RWPE1 (cell line): ENCODE measurements at regions not wholly inside any gene's neighbourhood (a gene's known extent, or its start where the extent isn't known, plus 50 kb on each side); places are given as distances from the start of the nearest gene placed in this dataset.

Experiments
- CTCF ChIA-PET: fragments of 350-600 bp; sonication (Branson Sonifier 250); formaldehyde crosslinking; extraction: SDS; loops from one replicate; lab custom pipeline; 2021; lab: Yijun Ruan, JAX
- POLR2A ChIA-PET: fragments of 400-600 bp; formaldehyde crosslinking; extraction: SDS; loops from one replicate; lab custom pipeline; 2020; ENCODE audit warnings: antibody characterized with exemption; ENCODE audit not compliant: low non-redundant PET; lab: Yijun Ruan, JAX
- DNase-seq: peaks from one replicate; pipeline ENCODE4 v3.0.0; 2012; ENCODE audit warnings: low spot score
- H3K27ac ChIP-seq: fragments of 450-650 bp; 2 replicates; pipeline ENCODE4 v1.5.1; 2017
- CTCF ChIP-seq: fragments of 450-650 bp; conservative IDR thresholded peaks from 2 replicates; pipeline ENCODE4 v1.5.1; 2017; ENCODE audit warnings: low read depth, mild to moderate bottlenecking

- DNase-seq = no peak
- H3K27ac ChIP-seq = no peak overlapping the region
- ChIA-PET CTCF (no interaction called here), POLR2A (no interaction called here)
- TF ChIP-seq CTCF = no peak
Measured at GRCh38 chr5:4700871-4701270, 439.3 kb upstream of the ADAMTS16 start.

DNA sequence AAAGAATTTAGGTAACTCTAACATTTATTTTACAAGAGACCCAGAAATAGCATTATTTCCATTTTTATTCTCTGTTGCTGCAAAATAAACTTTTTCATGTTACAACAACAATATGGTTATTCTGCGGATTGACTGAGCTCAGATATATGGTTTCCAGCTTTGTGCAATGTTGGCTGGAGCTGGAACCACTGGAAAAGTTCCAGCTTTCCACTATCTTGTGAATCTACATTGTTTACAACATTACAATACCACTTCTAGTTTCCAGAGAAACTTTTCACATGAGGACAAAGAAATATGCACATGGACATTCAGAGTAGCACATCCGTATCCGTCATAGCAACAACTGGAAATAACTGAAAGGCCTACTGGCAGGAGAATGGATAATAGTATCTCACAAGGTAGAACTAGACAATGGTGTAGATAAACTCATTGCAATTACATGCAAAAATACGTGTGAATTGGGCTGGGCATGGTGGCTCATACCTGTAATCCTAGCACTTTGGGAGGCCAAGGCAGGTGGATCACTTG is 436.1 kb upstream of the ADAMTS16 start:
- CTCF ChIA-PET = no interaction called here
- H3K27ac ChIP-seq = no peak overlapping the region
- POLR2A ChIA-PET = no interaction called here
- no peak for TF ChIP-seq CTCF
- no peak for DNase-seq

- ChIA-PET POLR2A (no interaction called here), CTCF (no interaction called here)
- no peak for TF ChIP-seq CTCF
- no peak for DNase-seq
- H3K27ac ChIP-seq = no peak overlapping the region
Measured at GRCh38 chr5:4704951-4705350, 435.2 kb upstream of the ADAMTS16 start.

DNA sequence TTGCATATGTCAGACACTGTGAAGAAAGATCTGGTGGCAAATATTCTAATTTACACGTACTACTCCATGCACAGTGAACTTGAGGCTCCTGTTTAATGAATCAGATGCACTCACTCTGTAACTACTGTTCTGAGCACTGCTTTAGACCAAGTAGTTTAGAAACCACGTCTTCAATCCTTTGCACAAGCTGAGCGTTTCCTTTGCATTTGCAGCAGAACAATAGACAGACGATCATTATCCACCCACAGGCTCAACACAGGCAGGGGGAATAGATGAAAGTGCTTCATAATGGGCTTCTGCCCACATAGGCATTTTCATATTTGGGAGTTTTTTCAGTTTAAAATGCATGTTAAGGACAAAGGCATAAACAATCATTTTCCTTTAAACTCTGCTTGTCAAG is 423.3 kb upstream of the ADAMTS16 start:
- DNase-seq = no peak
- ChIA-PET CTCF (no interaction called here), POLR2A (no interaction called here)

DNA sequence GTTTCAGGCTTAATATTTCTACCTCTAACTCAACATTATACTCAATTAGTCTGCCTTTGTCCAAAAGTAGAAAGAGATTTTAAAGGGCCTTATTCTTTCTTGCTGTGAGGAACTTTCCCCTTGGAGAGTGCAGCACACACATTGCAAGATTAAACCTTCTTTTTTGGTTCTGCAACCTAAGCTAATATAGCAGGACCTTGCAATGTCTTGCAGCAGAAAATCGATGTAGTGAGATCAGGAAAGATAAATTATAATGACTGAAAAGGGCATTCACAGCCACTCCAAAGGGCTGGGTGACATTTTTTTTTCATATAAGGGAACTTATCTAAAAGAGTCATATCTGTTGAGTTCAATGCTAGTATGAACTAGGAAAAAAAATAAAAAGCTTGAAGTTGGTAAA is 422.7 kb upstream of the ADAMTS16 start:
- H3K27ac ChIP-seq = no peak overlapping the region
- no peak for DNase-seq
- TF ChIP-seq CTCF = no peak
- POLR2A ChIA-PET = no interaction called here
- CTCF ChIA-PET = no interaction called here

More for the DNA sequence above, 423.3 kb upstream of the ADAMTS16 start:
- TF ChIP-seq CTCF = no peak
- H3K27ac ChIP-seq = no peak overlapping the region

- POLR2A ChIA-PET = no interaction called here
- no peak for DNase-seq
- CTCF ChIA-PET = interaction anchor here (0.8 kb wide), 1 partner anchor 21 kb away, joined by 4 read pairs; no protein-coding TSS in a partner anchor
- no peak for TF ChIP-seq CTCF
- no peak overlapping the region for H3K27ac ChIP-seq
Measured at GRCh38 chr5:4720831-4721230, 419.3 kb upstream of the ADAMTS16 start.
